Ovary (tissue), 3 donors: ENCODE measurements at regions not wholly inside any gene's neighbourhood (a gene's known extent, or its start where the extent isn't known, plus 50 kb on each side); places are given as distances from the start of the nearest gene placed in this dataset.

Source experiments
- CTCF ChIP-seq, 3 donors: fragments of 450-650 bp in 2 of 3; fragments of 200-600 bp in 1 of 3; IDR thresholded peaks; one replicate each; pipeline versions ENCODE4 v1.5.1 to v1.8.0; 2016 to 2022; ENCODE audit warnings: antibody characterized with exemption in 3 of 3, mild to moderate bottlenecking in 1 of 3
- POLR2A ChIP-seq: fragments of 450-650 bp; IDR thresholded peaks from one replicate; pipeline ENCODE4 v1.6.1; 2017; ENCODE audit warnings: antibody characterized with exemption, mild to moderate bottlenecking, moderate library complexity
- donor health status: DM: no; HTN: no; CAD: no.

GRCh38 chr6:23316131-23316530, 746.8 kb downstream of the HDGFL1 start:
- TF ChIP-seq CTCF (IDR thresholded peaks at IDR 0.05) (no peak), POLR2A (no peak)
